Cardiac fibroblast (primary cell): ENCODE measurements at regions not wholly inside any gene's neighbourhood (a gene's known extent, or its start where the extent isn't known, plus 50 kb on each side); places are given as distances from the start of the nearest gene placed in this dataset.

ENCODE experiments used
- DNase-seq, 2 donors: peaks; one replicate each; pipeline versions ENCODE4 v3.0.0 to v3.0.0-alpha.2; 2010; ENCODE audit warnings: low read depth in 2 of 2
- H3K4me3 ChIP-seq, 2 donors: replicated peaks in 1 of 2; 1 replicate in 1 of 2; 2 replicates in 1 of 2; pipeline ENCODE4 v1.5.1; 2011; ENCODE audit warnings: low read depth in 2 of 2, low read length in 2 of 2, mild to moderate bottlenecking in 2 of 2, moderate library complexity in 1 of 2
- CTCF ChIP-seq: IDR thresholded peaks from one replicate; pipeline ENCODE4 v1.5.1; 2011; ENCODE audit warnings: low read depth, mild to moderate bottlenecking, low read length, inconsistent platforms

DNA sequence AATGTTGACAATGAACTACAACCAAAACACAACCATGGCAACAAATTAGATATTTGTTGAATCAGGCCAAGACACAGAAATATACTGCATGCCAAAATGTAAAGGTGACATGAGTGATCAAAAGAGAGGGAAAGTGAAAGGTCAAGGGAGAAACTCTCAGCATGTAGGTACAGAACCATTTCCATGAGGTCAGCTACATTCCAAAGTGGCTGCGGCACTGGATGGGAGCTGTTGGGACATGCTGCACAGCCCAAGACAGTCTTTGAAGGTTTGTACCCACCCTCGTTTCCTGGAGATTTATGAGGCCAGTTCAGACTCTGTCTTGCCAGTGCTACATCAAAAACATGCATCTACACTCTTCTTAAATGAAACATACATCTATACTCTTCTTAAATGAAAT is 579.9 kb downstream of the BMP2 start:
- no peak for DNase-seq
- H3K4me3 ChIP-seq: no peak overlapping the region
- TF ChIP-seq CTCF: no peak

DNA sequence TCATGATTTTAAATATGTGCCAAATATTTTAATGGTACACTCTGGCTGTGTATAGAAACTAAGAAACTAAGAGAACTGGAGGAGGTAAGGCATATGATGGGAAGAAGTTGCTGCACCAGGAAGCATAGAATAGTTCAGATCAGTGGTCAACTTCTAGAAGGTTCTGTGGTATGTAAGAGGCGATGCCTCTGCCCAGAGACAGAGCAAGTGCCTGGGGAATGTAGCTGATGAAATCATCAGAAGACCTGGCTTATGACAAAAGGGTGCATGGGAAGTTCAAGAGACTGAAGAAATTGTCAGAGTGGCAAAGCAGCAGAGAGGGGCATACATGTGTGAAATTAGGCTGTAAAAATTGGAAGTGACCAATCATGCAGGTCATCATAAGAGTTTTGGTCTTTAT is 580.8 kb downstream of the BMP2 start:
- TF ChIP-seq CTCF: no peak
- no peak overlapping the region for H3K4me3 ChIP-seq
- DNase-seq: peak in 1 of 2 donors; percentile 12

DNA sequence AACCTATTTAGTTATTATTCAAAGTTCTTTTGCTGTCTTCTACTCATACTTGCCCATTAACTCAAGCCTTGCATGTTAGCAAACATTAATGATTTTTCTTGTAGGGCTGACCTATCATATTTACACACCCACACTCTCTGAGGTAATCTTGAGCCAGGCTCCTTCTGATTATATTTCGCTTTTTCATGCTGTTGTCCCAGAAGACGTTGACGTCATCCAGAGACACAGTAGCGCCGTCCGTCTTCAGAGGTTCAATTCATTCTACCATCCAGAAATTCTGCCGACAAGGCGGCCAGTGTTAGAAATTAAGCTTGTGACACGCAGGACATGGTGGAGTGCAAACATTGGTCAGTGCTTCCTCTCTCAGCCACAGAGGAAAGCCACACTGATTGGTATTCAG is 584.7 kb downstream of the BMP2 start:
- no peak for DNase-seq
- TF ChIP-seq CTCF: no peak
- H3K4me3 ChIP-seq: no peak overlapping the region

- DNase-seq: no peak
- TF ChIP-seq CTCF: no peak
Measured at GRCh38 chr20:7355051-7355450, 585.2 kb downstream of the HAO1 start.

DNA sequence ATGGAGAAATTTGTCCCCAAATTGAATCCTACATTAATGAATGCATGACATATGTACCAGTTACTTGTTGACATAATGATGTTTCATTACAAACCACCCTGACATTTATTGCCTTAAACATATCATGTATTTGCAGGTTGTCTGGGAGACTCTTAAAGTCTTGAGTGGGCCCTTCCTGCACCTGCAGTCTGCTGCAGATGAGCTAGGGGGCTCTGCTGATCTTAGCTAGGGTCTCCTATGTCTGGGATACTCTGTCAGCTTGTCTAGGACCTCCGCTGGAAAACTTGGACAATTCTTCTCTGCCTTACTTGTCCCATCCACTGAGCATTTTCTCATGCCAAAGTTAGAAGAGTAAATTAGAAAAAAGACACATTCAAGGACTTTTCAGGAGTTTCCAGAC is 581.6 kb downstream of the HAO1 start:
- DNase-seq: no peak
- TF ChIP-seq CTCF: no peak
- no peak overlapping the region for H3K4me3 ChIP-seq

More at GRCh38 chr20:7355051-7355450, 585.2 kb downstream of the HAO1 start:
- H3K4me3 ChIP-seq: no peak overlapping the region

GRCh38 chr20:7359739-7360138 is 580.5 kb downstream of the HAO1 start:
- no peak for DNase-seq
- H3K4me3 ChIP-seq: no peak overlapping the region
- no peak for TF ChIP-seq CTCF

DNA sequence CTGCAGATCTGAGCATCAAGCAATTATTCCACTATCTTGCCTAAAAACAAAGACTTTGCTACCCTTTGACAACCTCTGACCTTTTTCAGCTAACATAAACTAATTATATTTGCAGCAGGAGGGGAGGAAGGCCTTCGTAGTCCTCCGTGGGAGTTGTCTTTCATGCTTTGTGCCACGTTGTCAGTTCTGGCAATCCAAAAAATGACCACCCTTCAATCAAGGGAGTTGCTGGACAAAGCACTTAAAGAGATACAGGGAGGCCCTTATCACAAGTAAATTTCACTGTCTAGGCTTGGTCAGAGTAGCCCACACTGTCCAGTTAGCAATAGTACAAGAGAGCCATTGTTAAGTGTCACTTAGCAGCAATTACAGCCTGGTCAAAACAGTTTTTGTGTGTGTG is 578.9 kb downstream of the HAO1 start:
- no peak for TF ChIP-seq CTCF
- DNase-seq: no peak
- H3K4me3 ChIP-seq: no peak overlapping the region
